Trophoblast cell (in vitro differentiated cells and primary cell): ENCODE measurements at regions not wholly inside any gene's neighbourhood (a gene's known extent, or its start where the extent isn't known, plus 50 kb on each side); places are given as distances from the start of the nearest gene placed in this dataset.

Source experiments
- DNase-seq, 2 donors: peaks; one replicate each; pipeline ENCODE4 v3.0.0-alpha.2; 2016
- H2AFZ ChIP-seq: 2 replicates; pipeline ENCODE4 v1.6.1; 2013; ENCODE audit warnings: low read length, moderate library complexity, mild to moderate bottlenecking; ENCODE audit not compliant: insufficient read depth, poor library complexity
- H2AK5ac ChIP-seq: 2 replicates; pipeline ENCODE4 v1.6.1; 2013; ENCODE audit warnings: mild to moderate bottlenecking, low read length
- H2BK120ac ChIP-seq: 2 replicates; pipeline ENCODE4 v1.6.1; 2013; ENCODE audit warnings: low read length, mild to moderate bottlenecking, moderate library complexity; ENCODE audit not compliant: insufficient read depth, poor library complexity
- H2BK12ac ChIP-seq: 2 replicates; pipeline ENCODE4 v1.6.1; 2013; ENCODE audit warnings: mild to moderate bottlenecking, low read length, moderate library complexity
- H2BK5ac ChIP-seq: 2 replicates; pipeline ENCODE4 v1.6.1; 2013; ENCODE audit warnings: low read length, low read depth, moderate library complexity, mild to moderate bottlenecking; ENCODE audit not compliant: poor library complexity
- H3K14ac ChIP-seq: 2 replicates; pipeline ENCODE4 v1.6.1; 2013; ENCODE audit warnings: mild to moderate bottlenecking, low read length
- H3K18ac ChIP-seq: 2 replicates; pipeline ENCODE4 v1.6.1; 2013; ENCODE audit warnings: mild to moderate bottlenecking, low read length
- H3K23ac ChIP-seq: 2 replicates; pipeline ENCODE4 v1.6.1; 2013; ENCODE audit warnings: low read length
- H3K27ac ChIP-seq: 2 replicates; pipeline ENCODE4 v1.5.1; 2013; ENCODE audit warnings: low read depth, mild to moderate bottlenecking, inconsistent platforms, low read length, moderate library complexity
- H3K27me3 ChIP-seq: 2 replicates; pipeline ENCODE4 v1.6.1; 2013; ENCODE audit warnings: inconsistent platforms, mild to moderate bottlenecking, low read length, moderate library complexity; ENCODE audit not compliant: insufficient read depth
- H3K36me3 ChIP-seq, 2 experiments: 1 replicate in 1 of 2; 2 replicates in 1 of 2; pipeline ENCODE4 v1.6.1; 2013; ENCODE audit warnings: low read length in 2 of 2, mild to moderate bottlenecking in 2 of 2, moderate library complexity in 1 of 2; ENCODE audit not compliant: insufficient read depth in 2 of 2, control insufficient read depth in 1 of 2
- H3K4ac ChIP-seq: 2 replicates; pipeline ENCODE4 v1.6.1; 2013; ENCODE audit warnings: low read depth, mild to moderate bottlenecking, low read length, moderate library complexity
- H3K4me1 ChIP-seq, 2 experiments: 1 replicate in 1 of 2; 2 replicates in 1 of 2; pipeline ENCODE4 v1.6.1; 2013; ENCODE audit warnings: low read length in 2 of 2, mild to moderate bottlenecking in 2 of 2, moderate library complexity in 1 of 2; ENCODE audit not compliant: insufficient read depth in 2 of 2, control insufficient read depth in 1 of 2
- H3K4me2 ChIP-seq: 2 replicates; pipeline ENCODE4 v1.6.1; 2013; ENCODE audit warnings: inconsistent platforms, mild to moderate bottlenecking, low read length, moderate library complexity
- H3K4me3 ChIP-seq: 2 replicates; pipeline ENCODE4 v1.5.1; 2013; ENCODE audit warnings: mild to moderate bottlenecking, low read depth, low read length, inconsistent platforms
- H3K79me1 ChIP-seq: one replicate; pipeline ENCODE4 v1.6.1; 2013; ENCODE audit warnings: low read length
- H3K79me2 ChIP-seq: 2 replicates; pipeline ENCODE4 v1.6.1; 2013; ENCODE audit warnings: low read length, mild to moderate bottlenecking; ENCODE audit not compliant: control insufficient read depth, insufficient read depth, poor library complexity
- H3K9ac ChIP-seq: 2 replicates; pipeline ENCODE4 v1.6.1; 2013; ENCODE audit warnings: mild to moderate bottlenecking, low read length
- H3K9me3 ChIP-seq: 2 replicates; pipeline ENCODE4 v1.6.1; 2013; ENCODE audit warnings: low read depth, mild to moderate bottlenecking, control low read depth, inconsistent platforms, low read length; ENCODE audit not compliant: insufficient read depth
- H4K12ac ChIP-seq: 2 replicates; pipeline ENCODE4 v1.6.1; 2013; ENCODE audit warnings: low read depth, mild to moderate bottlenecking, low read length, moderate library complexity
- H4K8ac ChIP-seq: 2 replicates; pipeline ENCODE4 v1.6.1; 2013; ENCODE audit warnings: low read depth, mild to moderate bottlenecking, low read length, moderate library complexity
- H4K91ac ChIP-seq: one replicate; pipeline ENCODE4 v1.6.1; 2013; ENCODE audit warnings: low read depth, mild to moderate bottlenecking, low read length, moderate library complexity
- whole genome bisulfite sequencing: extraction: QIAGEN DNeasy Blood & Tissue Kit; methylation state at CpG from one replicate; pipeline ENCODE4 v1.1.7; 2013; ENCODE audit warnings: missing lambda C conversion rate; ENCODE audit not compliant: insufficient read length, insufficient coverage; ENCODE audit errors: extremely low coverage; 5-methylcytosine and 5-hydroxymethylcytosine counted together

DNA sequence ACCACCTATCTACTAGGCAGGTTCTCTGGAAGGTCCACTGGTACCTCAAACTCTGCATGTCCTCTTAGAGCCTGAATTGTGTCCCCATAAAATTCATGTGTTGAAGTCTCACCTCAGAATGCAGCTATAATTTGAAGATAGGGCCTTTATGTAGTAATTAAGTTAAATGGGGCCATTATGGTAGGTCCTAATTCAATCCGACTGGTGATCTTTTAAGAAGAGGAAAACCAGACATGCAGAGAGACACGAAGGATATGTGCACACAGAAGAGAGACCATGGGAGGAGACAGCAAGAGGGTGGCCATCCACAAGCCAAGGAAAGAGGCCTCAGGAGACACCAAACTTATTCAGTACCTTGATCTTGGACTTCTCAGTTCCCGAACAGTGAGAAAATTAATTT, 345.4 kb downstream of the ENC1 start:
- no peak overlapping the region for H3K23ac ChIP-seq
- H3K27ac ChIP-seq = no peak overlapping the region
- H3K9ac ChIP-seq = no peak overlapping the region
- H2BK12ac ChIP-seq = no peak overlapping the region
- H3K79me2 ChIP-seq = no peaks in the 10 kb centered on the region
- peaks cover 3% of the 10 kb centered on the region for H3K79me1 ChIP-seq
- no peaks in the 10 kb centered on the region for H3K27me3 ChIP-seq
- no peak overlapping the region for H2AK5ac ChIP-seq
- no peak overlapping the region for H3K18ac ChIP-seq
- DNase-seq = no peak
- H4K12ac ChIP-seq = no peak overlapping the region
- H4K91ac ChIP-seq = peak overlapping the region; percentile 21
- H2AFZ ChIP-seq = no peak overlapping the region
- H3K14ac ChIP-seq = no peak overlapping the region
- H3K36me3 ChIP-seq = no peaks in the 10 kb centered on the region
- no CpG with 5 or more reads among the region's 3 CpGs for WGBS
- no peak overlapping the region for H3K4ac ChIP-seq
- H4K8ac ChIP-seq = no peak overlapping the region
- no peak overlapping the region for H3K4me3 ChIP-seq
- H3K9me3 ChIP-seq = no peaks in the 10 kb centered on the region
- no peak overlapping the region for H3K4me2 ChIP-seq
- no peak overlapping the region for H2BK120ac ChIP-seq
- peaks cover 0 to 2% of the 10 kb centered on the region in 2 experiments for H3K4me1 ChIP-seq
- no peak overlapping the region for H2BK5ac ChIP-seq

DNA sequence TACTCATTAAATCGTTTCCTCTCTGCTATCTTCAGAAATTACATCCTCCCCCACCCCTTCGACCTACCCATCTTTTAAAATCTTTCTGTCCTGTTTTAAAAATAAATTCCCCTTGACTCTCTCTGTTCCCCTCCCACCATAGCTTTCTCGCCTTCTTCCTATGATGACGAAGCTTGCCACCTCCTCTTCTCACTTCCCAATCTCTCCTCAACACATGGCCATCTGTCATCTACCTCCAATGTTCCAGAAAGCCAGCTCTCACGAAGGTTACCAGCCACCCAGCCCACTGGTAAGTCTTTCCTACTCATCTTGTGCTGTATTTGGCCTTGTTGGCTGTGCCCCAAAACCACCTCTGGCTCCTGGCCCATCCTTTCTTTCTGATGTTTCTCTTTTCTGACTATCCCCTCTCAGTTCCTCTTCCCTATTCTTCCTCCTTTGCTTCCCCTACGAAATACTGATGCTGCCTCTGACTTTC, 346.3 kb downstream of the ENC1 start:
- no peaks in the 10 kb centered on the region for H3K27me3 ChIP-seq
- no peak overlapping the region for H3K4me2 ChIP-seq
- no peak overlapping the region for H3K27ac ChIP-seq
- no peak overlapping the region for H3K18ac ChIP-seq
- H4K12ac ChIP-seq = no peak overlapping the region
- WGBS = 100% methylated on average over 2 of the region's 6 CpGs
- no peak for DNase-seq
- no peak overlapping the region for H4K8ac ChIP-seq
- no peak overlapping the region for H3K14ac ChIP-seq
- peaks cover 3% of the 10 kb centered on the region for H3K79me1 ChIP-seq
- peaks cover 0 to 2% of the 10 kb centered on the region in 2 experiments for H3K4me1 ChIP-seq
- no peak overlapping the region for H3K4ac ChIP-seq
- H3K79me2 ChIP-seq = no peaks in the 10 kb centered on the region
- H2AK5ac ChIP-seq = no peak overlapping the region
- H3K9me3 ChIP-seq = no peaks in the 10 kb centered on the region
- no peaks in the 10 kb centered on the region for H3K36me3 ChIP-seq
- H4K91ac ChIP-seq = no peak overlapping the region
- H2BK5ac ChIP-seq = no peak overlapping the region
- peak overlapping the region; percentile 9 for H2BK12ac ChIP-seq
- no peak overlapping the region for H2AFZ ChIP-seq
- H3K23ac ChIP-seq = no peak overlapping the region
- no peak overlapping the region for H3K9ac ChIP-seq
- no peak overlapping the region for H3K4me3 ChIP-seq
- no peak overlapping the region for H2BK120ac ChIP-seq

DNA sequence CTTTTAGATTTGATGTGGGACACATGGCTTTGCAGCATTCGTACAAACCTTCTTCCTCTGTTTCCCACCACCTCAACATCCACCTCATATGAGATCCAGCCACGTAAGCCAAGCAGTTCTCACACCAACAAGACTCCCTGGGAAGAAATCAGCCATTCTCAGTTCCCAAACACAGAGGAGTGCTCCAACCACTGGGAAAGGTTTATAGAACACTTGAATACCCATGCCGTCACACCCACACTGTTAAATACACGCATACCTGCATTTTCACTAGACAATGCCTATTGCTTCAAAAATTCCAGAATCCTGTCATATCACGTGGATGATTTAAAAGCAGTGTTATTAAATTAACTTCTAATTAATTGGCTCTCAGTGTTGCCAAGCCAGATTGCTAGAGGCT, 347.3 kb downstream of the ENC1 start:
- Histone ChIP-seq H3K14ac (no peak overlapping the region), H4K91ac (no peak overlapping the region), H3K79me2 (no peaks in the 10 kb centered on the region), H4K8ac (no peak overlapping the region), H2BK120ac (no peak overlapping the region), H3K23ac (no peak overlapping the region), H3K18ac (no peak overlapping the region), H2BK5ac (no peak overlapping the region), H3K9ac (no peak overlapping the region), H2BK12ac (peak overlapping the region; percentile 50), H4K12ac (no peak overlapping the region), H3K4ac (no peak overlapping the region), H3K9me3 (no peaks in the 10 kb centered on the region), H3K4me1 (peaks cover 0 to 2% of the 10 kb centered on the region in 2 experiments), H3K4me2 (no peak overlapping the region), H3K36me3 (no peaks in the 10 kb centered on the region), H3K4me3 (no peak overlapping the region), H2AK5ac (no peak overlapping the region), H3K27ac (no peak overlapping the region), H2AFZ (no peak overlapping the region), H3K79me1 (peaks cover 3% of the 10 kb centered on the region), H3K27me3 (no peaks in the 10 kb centered on the region)
- no peak for DNase-seq
- WGBS = no CpG with 5 or more reads among the region's 5 CpGs

DNA sequence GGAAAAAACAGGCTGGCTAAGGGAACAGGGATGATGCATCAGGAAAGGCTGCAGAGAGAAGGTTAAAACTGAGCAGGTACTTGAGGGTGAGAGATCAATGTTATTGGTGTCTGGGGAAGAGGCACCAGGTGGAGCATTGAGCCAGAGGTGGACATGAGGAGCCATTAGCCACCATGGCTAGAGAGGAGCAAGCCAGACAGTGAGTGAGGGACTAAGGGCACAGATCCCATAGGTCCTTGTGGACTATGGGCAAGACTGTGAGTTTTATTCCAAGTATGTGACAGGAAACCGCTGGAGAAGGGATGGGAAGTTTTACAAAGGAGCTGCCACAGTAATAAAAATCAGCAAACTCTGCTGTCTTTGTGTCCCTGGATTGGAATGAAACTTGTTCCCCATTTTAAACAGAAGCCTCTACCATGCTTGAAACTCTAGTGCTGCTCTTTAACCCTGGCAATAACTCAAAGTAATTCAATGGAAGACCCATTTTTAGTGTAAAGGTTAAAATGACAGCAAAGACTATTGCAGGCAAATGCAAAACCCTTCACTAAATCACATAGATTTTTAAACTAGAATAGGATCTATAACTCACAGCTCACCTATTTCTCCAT, 349.8 kb downstream of the ENC1 start:
- no peaks in the 10 kb centered on the region for H3K9me3 ChIP-seq
- H3K9ac ChIP-seq = no peak overlapping the region
- H2BK120ac ChIP-seq = no peak overlapping the region
- peaks cover 0 to 2% of the 10 kb centered on the region in 2 experiments for H3K4me1 ChIP-seq
- no peak overlapping the region for H3K4me2 ChIP-seq
- no peaks in the 10 kb centered on the region for H3K36me3 ChIP-seq
- no peak overlapping the region for H4K91ac ChIP-seq
- H2BK5ac ChIP-seq = no peak overlapping the region
- H2AFZ ChIP-seq = no peak overlapping the region
- H4K12ac ChIP-seq = no peak overlapping the region
- H3K27ac ChIP-seq = no peak overlapping the region
- no peak overlapping the region for H3K4ac ChIP-seq
- H3K14ac ChIP-seq = no peak overlapping the region
- DNase-seq = no peak
- H4K8ac ChIP-seq = no peak overlapping the region
- no peaks in the 10 kb centered on the region for H3K79me2 ChIP-seq
- no peak overlapping the region for H3K23ac ChIP-seq
- H3K27me3 ChIP-seq = no peaks in the 10 kb centered on the region
- no peak overlapping the region for H2BK12ac ChIP-seq
- H3K4me3 ChIP-seq = no peak overlapping the region
- no CpG with 5 or more reads among the region's 1 CpG for WGBS
- H3K18ac ChIP-seq = no peak overlapping the region
- H2AK5ac ChIP-seq = no peak overlapping the region
- peaks cover 3% of the 10 kb centered on the region for H3K79me1 ChIP-seq
